ENCODE measurements at regions not wholly inside any gene's neighbourhood (a gene's known extent, or its start where the extent isn't known, plus 50 kb on each side); places are given as distances from the start of the nearest gene placed in this dataset.

- Histone ChIP-seq H3K27me3 (no peaks in the 10 kb centered on the region), H3K4me3 (no peak overlapping the region), H3K4me1 (no peaks in the 10 kb centered on the region), H3K27ac (no peak overlapping the region), H3K9me3 (no peaks in the 10 kb centered on the region), H3K36me3 (no peaks in the 10 kb centered on the region)
- TF ChIP-seq POLR2A (IDR thresholded peaks at IDR 0.05), result no peak
- TF ChIP-seq CTCF (IDR thresholded peaks at IDR 0.05), result no peak
- no peak for TF ChIP-seq POLR2AphosphoS5 (IDR thresholded peaks at IDR 0.05)
- intact Hi-C loops (cut with DNase I; ENCODE audit: low total_unique reads), result no loop called here
- DNase-seq (ENCODE audit: low spot score in 2 of 2), result no peak
Observed at GRCh38 chr5:82610686-82611085, 332.5 kb upstream of the RPS23 start.

GRCh38 chr5:82605441-82605973 is 327.4 kb upstream of the RPS23 start:
- Histone ChIP-seq H3K4me1 (no peaks in the 10 kb centered on the region), H3K27ac (no peak overlapping the region), H3K4me3 (no peak overlapping the region), H3K27me3 (no peaks in the 10 kb centered on the region), H3K36me3 (no peaks in the 10 kb centered on the region), H3K9me3 (no peaks in the 10 kb centered on the region)
- TF ChIP-seq POLR2AphosphoS5 (IDR thresholded peaks at IDR 0.05) (no peak), POLR2A (IDR thresholded peaks at IDR 0.05) (no peak), CTCF (IDR thresholded peaks at IDR 0.05) (no peak)
- intact Hi-C loops (cut with DNase I; ENCODE audit: low total_unique reads), result no loop called here
- DNase-seq (ENCODE audit: low spot score in 2 of 2), result no peak

- Histone ChIP-seq H3K27me3 (no peaks in the 10 kb centered on the region), H3K27ac (no peak overlapping the region), H3K9me3 (no peaks in the 10 kb centered on the region), H3K4me1 (no peaks in the 10 kb centered on the region), H3K4me3 (no peak overlapping the region), H3K36me3 (no peaks in the 10 kb centered on the region)
- no peak for TF ChIP-seq POLR2AphosphoS5 (IDR thresholded peaks at IDR 0.05)
- no peak for TF ChIP-seq POLR2A (IDR thresholded peaks at IDR 0.05)
- TF ChIP-seq CTCF (IDR thresholded peaks at IDR 0.05), result no peak
- intact Hi-C loops (cut with DNase I; ENCODE audit: low total_unique reads), result no loop called here
- no peak for DNase-seq (ENCODE audit: low spot score in 2 of 2)
Observed at GRCh38 chr5:82603033-82603987, 325.2 kb upstream of the RPS23 start.

- no peaks in the 10 kb centered on the region for H3K36me3 ChIP-seq
- no peaks in the 10 kb centered on the region for H3K9me3 ChIP-seq
- H3K4me1 ChIP-seq, result no peaks in the 10 kb centered on the region
- no peak overlapping the region for H3K4me3 ChIP-seq
- intact Hi-C loops (cut with DNase I; ENCODE audit: low total_unique reads), result no loop called here
- DNase-seq (ENCODE audit: low spot score in 2 of 2), result no peak
- no peak for TF ChIP-seq POLR2AphosphoS5 (IDR thresholded peaks at IDR 0.05)
- TF ChIP-seq CTCF (IDR thresholded peaks at IDR 0.05), result no peak
- TF ChIP-seq POLR2A (IDR thresholded peaks at IDR 0.05), result no peak
- H3K27me3 ChIP-seq, result no peaks in the 10 kb centered on the region
- H3K27ac ChIP-seq, result no peak overlapping the region
Observed at GRCh38 chr5:82601861-82602260, 323.7 kb upstream of the RPS23 start.

GRCh38 chr5:82601077-82601476 is 322.9 kb upstream of the RPS23 start:
- Histone ChIP-seq H3K27me3 (no peaks in the 10 kb centered on the region), H3K9me3 (no peaks in the 10 kb centered on the region), H3K27ac (no peak overlapping the region), H3K36me3 (no peaks in the 10 kb centered on the region), H3K4me1 (no peaks in the 10 kb centered on the region), H3K4me3 (no peak overlapping the region)
- intact Hi-C loops (cut with DNase I; ENCODE audit: low total_unique reads), result no loop called here
- DNase-seq (ENCODE audit: low spot score in 2 of 2), result no peak
- no peak for TF ChIP-seq POLR2A (IDR thresholded peaks at IDR 0.05)
- TF ChIP-seq CTCF (IDR thresholded peaks at IDR 0.05), result no peak
- no peak for TF ChIP-seq POLR2AphosphoS5 (IDR thresholded peaks at IDR 0.05)
